H1 (cell line): ENCODE measurements at regions not wholly inside any gene's neighbourhood (a gene's known extent, or its start where the extent isn't known, plus 50 kb on each side); places are given as distances from the start of the nearest gene placed in this dataset.

Experiments used
- CTCF ChIA-PET: fragments of 300-600 bp; sonication (Branson Sonifier 250); formaldehyde crosslinking; loops from one replicate; lab custom pipeline; 2021; ENCODE audit not compliant: partially characterized antibody; lab: Charles Lee
- POLR2A ChIA-PET: fragments of 300-600 bp; sonication (Branson Sonifier 250); formaldehyde crosslinking; loops from one replicate; lab custom pipeline; 2021; ENCODE audit warnings: inconsistent platforms; ENCODE audit not compliant: partially characterized antibody; lab: Charles Lee
- DNase-seq, 2 experiments: peaks; one replicate each; pipeline versions ENCODE4 v3.0.0 to v3.0.0-alpha.2; 2010 to 2022; ENCODE audit warnings: low spot score in 2 of 2, low read depth in 1 of 2, mixed read lengths in 1 of 2
- FAIRE-seq: peaks from 2 replicates; lab custom pipeline; 2011; peaks lifted over from hg19 to GRCh38; lab: Jason Lieb, UNC
- H2AFZ ChIP-seq: 2 replicates; pipeline ENCODE4 v1.8.1; 2012; ENCODE audit warnings: low read length, inconsistent platforms
- H2AK5ac ChIP-seq: 2 replicates; pipeline ENCODE4 v1.6.1; 2013; ENCODE audit warnings: low read depth, low read length
- H2BK120ac ChIP-seq: replicated peaks from 2 replicates; pipeline ENCODE3; 2013; ENCODE audit warnings: low read depth, low read length, inconsistent platforms
- H2BK12ac ChIP-seq: 2 replicates; pipeline ENCODE4 v1.6.1; 2013; ENCODE audit warnings: low read depth, low read length
- H2BK15ac ChIP-seq: 2 replicates; pipeline ENCODE4 v1.6.1; 2013; ENCODE audit warnings: low read length
- H2BK20ac ChIP-seq: 2 replicates; pipeline ENCODE4 v1.6.1; 2013; ENCODE audit warnings: low read length
- H2BK5ac ChIP-seq: 2 replicates; pipeline ENCODE4 v1.6.1; 2013; ENCODE audit warnings: low read depth, low read length
- H3K14ac ChIP-seq: 2 replicates; pipeline ENCODE4 v1.6.1; 2013; ENCODE audit warnings: inconsistent platforms; ENCODE audit not compliant: insufficient read length
- H3K18ac ChIP-seq: 2 replicates; pipeline ENCODE4 v1.6.1; 2013; ENCODE audit warnings: low read length; ENCODE audit errors: extremely low read depth
- H3K23ac ChIP-seq: 2 replicates; pipeline ENCODE4 v1.6.1; 2013; ENCODE audit warnings: inconsistent platforms; ENCODE audit not compliant: insufficient read length
- H3K23me2 ChIP-seq: 2 replicates; pipeline ENCODE4 v1.6.1; 2013; ENCODE audit warnings: low read depth, low read length
- H3K27ac ChIP-seq: 2 replicates; pipeline ENCODE4 v1.6.1; 2011; ENCODE audit warnings: low read depth, low read length, inconsistent platforms
- H3K27me3 ChIP-seq, 4 experiments: replicated peaks in 1 of 4; 1 replicate in 1 of 4; 2 replicates in 3 of 4; pipeline versions ENCODE4 v1.6.1 to v1.8.1; 2011 to 2013; ENCODE audit warnings: low read length in 3 of 4, mild to moderate bottlenecking in 3 of 4, inconsistent platforms in 2 of 4, mixed read lengths in 2 of 4, moderate library complexity in 1 of 4; ENCODE audit not compliant: control insufficient read depth in 3 of 4, insufficient read depth in 3 of 4; ENCODE audit errors: extremely low read depth in 1 of 4
- H3K36me3 ChIP-seq, 4 experiments: 2 replicates each; pipeline versions ENCODE4 v1.6.1 to v1.8.1; 2011 to 2013; ENCODE audit warnings: mild to moderate bottlenecking in 4 of 4, low read length in 3 of 4, moderate library complexity in 2 of 4, control low read depth in 1 of 4, inconsistent platforms in 1 of 4; ENCODE audit not compliant: insufficient read depth in 4 of 4, control insufficient read depth in 2 of 4
- H3K4ac ChIP-seq: replicated peaks from 2 replicates; pipeline ENCODE3; 2013; ENCODE audit warnings: low read length, low read depth, mixed read lengths, inconsistent platforms; ENCODE audit not compliant: insufficient read length
- H3K4me1 ChIP-seq, 4 experiments: replicated peaks in 1 of 4; 1 replicate in 1 of 4; 2 replicates in 3 of 4; pipeline versions ENCODE4 v1.6.1 to v1.8.1; 2011 to 2013; ENCODE audit warnings: low read length in 3 of 4, inconsistent platforms in 2 of 4, mixed read lengths in 1 of 4; ENCODE audit not compliant: insufficient read depth in 4 of 4, control insufficient read depth in 3 of 4
- H3K4me2 ChIP-seq, 2 experiments: 2 replicates each; pipeline versions ENCODE4 v1.6.1 to v1.8.1; 2011 to 2013; ENCODE audit warnings: low read depth in 2 of 2, low read length in 2 of 2, control low read depth in 1 of 2, inconsistent platforms in 1 of 2, mild to moderate bottlenecking in 1 of 2; ENCODE audit not compliant: insufficient read depth in 1 of 2
- H3K4me3 ChIP-seq, 4 experiments: fragments of 200-600, 300-600 bp in 1 of 4; sonication (generic), shearing (Covaris generic), sonication (Bioruptor Twin) in 1 of 4; 2 replicates each; pipeline versions ENCODE4 v1.5.1 to v1.8.1; 2011 to 2016; ENCODE audit warnings: low read length in 4 of 4, low read depth in 3 of 4, control low read depth in 2 of 4, inconsistent platforms in 2 of 4, mild to moderate bottlenecking in 2 of 4, mixed read lengths in 1 of 4, moderate library complexity in 1 of 4; ENCODE audit not compliant: insufficient read depth in 2 of 4; ENCODE audit errors: extremely low read depth in 1 of 4
- H3K56ac ChIP-seq: replicated peaks from 2 replicates; pipeline ENCODE3; 2013; ENCODE audit warnings: low read depth, mild to moderate bottlenecking, mixed read lengths, low read length, inconsistent platforms; ENCODE audit not compliant: insufficient read length
- H3K79me1 ChIP-seq: 2 replicates; pipeline ENCODE4 v1.6.1; 2013; ENCODE audit warnings: low read depth, low read length, control low read depth
- H3K79me2 ChIP-seq, 2 experiments: 2 replicates each; pipeline versions ENCODE4 v1.6.1 to v1.8.1; 2012 to 2013; ENCODE audit warnings: low read length in 2 of 2, mild to moderate bottlenecking in 2 of 2, inconsistent platforms in 1 of 2; ENCODE audit not compliant: insufficient read depth in 2 of 2, control insufficient read depth in 1 of 2
- H3K9ac ChIP-seq, 4 experiments: replicated peaks in 1 of 4; 1 replicate in 1 of 4; 2 replicates in 3 of 4; pipeline versions ENCODE4 v1.6.1 to v1.8.1; 2011 to 2013; ENCODE audit warnings: low read depth in 3 of 4, low read length in 3 of 4, control low read depth in 2 of 4, mild to moderate bottlenecking in 2 of 4, moderate library complexity in 2 of 4, inconsistent platforms in 1 of 4; ENCODE audit errors: extremely low read depth in 1 of 4
- H3K9me3 ChIP-seq, 2 experiments: 2 replicates each; pipeline versions ENCODE4 v1.6.1 to v1.8.1; 2012 to 2013; ENCODE audit warnings: mild to moderate bottlenecking in 2 of 2, moderate library complexity in 2 of 2, control low read depth in 1 of 2, inconsistent platforms in 1 of 2, low read depth in 1 of 2, low read length in 1 of 2, mixed read lengths in 1 of 2; ENCODE audit not compliant: insufficient read depth in 2 of 2
- H4K20me1 ChIP-seq, 2 experiments: replicated peaks in 1 of 2; 2 replicates each; pipeline versions ENCODE3 to v1.8.1; 2011 to 2013; ENCODE audit warnings: inconsistent platforms in 2 of 2, low read length in 2 of 2, mild to moderate bottlenecking in 1 of 2; ENCODE audit not compliant: insufficient read depth in 2 of 2, control insufficient read depth in 1 of 2
- H4K5ac ChIP-seq: 2 replicates; pipeline ENCODE4 v1.6.1; 2013; ENCODE audit warnings: low read length, low read depth, mixed read lengths, inconsistent platforms; ENCODE audit not compliant: insufficient read length
- H4K8ac ChIP-seq: 2 replicates; pipeline ENCODE4 v1.8.0; 2013; ENCODE audit warnings: mild to moderate bottlenecking, moderate library complexity, low read length, inconsistent platforms; ENCODE audit not compliant: insufficient read depth; ENCODE audit errors: extremely low read depth
- H4K91ac ChIP-seq: replicated peaks from 2 replicates; pipeline ENCODE3; 2013; ENCODE audit warnings: low read length, mixed read lengths, inconsistent platforms; ENCODE audit not compliant: insufficient read length
- CHD2 ChIP-seq: IDR thresholded peaks from 2 replicates; pipeline ENCODE4 v1.6.1; 2012; ENCODE audit warnings: low read length, improper control_type of control experiment
- EGR1 ChIP-seq: IDR thresholded peaks from 2 replicates; pipeline ENCODE4 v1.6.1; 2011; ENCODE audit warnings: low read depth, low read length, borderline replicate concordance
- GTF2F1 ChIP-seq: IDR thresholded peaks from 2 replicates; pipeline ENCODE4 v1.6.1; 2012; ENCODE audit warnings: low read depth, low read length, improper control_type of control experiment, borderline replicate concordance
- NRF1 ChIP-seq: IDR thresholded peaks from 2 replicates; pipeline ENCODE4 v1.6.1; 2011; ENCODE audit warnings: mild to moderate bottlenecking, low read depth, low read length, improper control_type of control experiment
- POU5F1 ChIP-seq: IDR thresholded peaks from 2 replicates; pipeline ENCODE4 v1.6.1; 2011; ENCODE audit warnings: low read depth, mild to moderate bottlenecking, low read length, moderate library complexity
- ZNF274 ChIP-seq: IDR thresholded peaks from 2 replicates; pipeline ENCODE4 v1.7.0; 2012; ENCODE audit warnings: low read length, borderline replicate concordance; ENCODE audit errors: extremely low read depth
- WGBS, 2 experiments: shearing (Covaris generic) in 1 of 2; methylation state at CpG; one replicate each; pipeline versions ENCODE4 v1.1.6 to v1.1.7; 2013 to 2015; ENCODE audit warnings: low lambda C conversion rate in 2 of 2, mixed read lengths in 2 of 2, inconsistent platforms in 1 of 2, low coverage in 1 of 2, missing lambda C conversion rate in 1 of 2; ENCODE audit not compliant: insufficient replicate concordance in 2 of 2, insufficient coverage in 1 of 2, insufficient read length in 1 of 2; ENCODE audit errors: extremely low coverage in 1 of 2, missing lambda C conversion rate in 1 of 2; 5-methylcytosine and 5-hydroxymethylcytosine counted together

GRCh38 chr9:135211524-135211890 lies 124.0 kb downstream of the OLFM1 start:
- DNase-seq, result no peak
- ChIA-PET CTCF (interaction anchor here (0.6 to 1.1 kb wide), 3 partner anchors 19 to 290 kb away, joined by 3 to 4 read pairs (median 3); no protein-coding TSS in a partner anchor), POLR2A (no interaction called here)

More at GRCh38 chr9:135211524-135211890, 124.0 kb downstream of the OLFM1 start:
- peaks cover 0 to 3% (median 0%) of the 10 kb centered on the region in 4 experiments; a peak in 1 of 7 replicates for H3K4me1 ChIP-seq
- no peak overlapping the region for H4K91ac ChIP-seq
- no peak overlapping the region for H2BK120ac ChIP-seq
- 79% methylated on average over 3 of the region's 3 CpGs; no CpG with 5 or more reads in 1 of the 2 experiments for WGBS, 2 experiments
- H3K79me1 ChIP-seq, result no peaks in the 10 kb centered on the region
- H4K8ac ChIP-seq, result no peak overlapping the region
- H3K36me3 ChIP-seq, result no peaks in the 10 kb centered on the region
- H3K14ac ChIP-seq, result no peak overlapping the region
- H3K23ac ChIP-seq, result no peak overlapping the region
- no peak overlapping the region for H2AK5ac ChIP-seq
- peaks cover 15% of the 10 kb centered on the region in 2 experiments for H3K9me3 ChIP-seq
- no peak overlapping the region for H3K4ac ChIP-seq
- no peak overlapping the region for H3K4me3 ChIP-seq
- H4K5ac ChIP-seq, result no peak overlapping the region
- no peak overlapping the region for H2BK15ac ChIP-seq
- no peak overlapping the region for H2BK5ac ChIP-seq
- no peak overlapping the region for H3K56ac ChIP-seq
- TF ChIP-seq GTF2F1 (no peak), EGR1 (no peak), ZNF274 (no peak), NRF1 (no peak), POU5F1 (no peak), CHD2 (no peak)
- H3K23me2 ChIP-seq, result no peaks in the 10 kb centered on the region
- H3K27me3 ChIP-seq, result no peaks in the 10 kb centered on the region
- H2AFZ ChIP-seq, result no peak overlapping the region
- H4K20me1 ChIP-seq, result no peaks in the 10 kb centered on the region
- no peak for FAIRE-seq
- H3K27ac ChIP-seq, result no peak overlapping the region
- no peak overlapping the region for H3K18ac ChIP-seq
- no peak overlapping the region for H2BK12ac ChIP-seq
- no peaks in the 10 kb centered on the region for H3K79me2 ChIP-seq
- no peak overlapping the region for H3K4me2 ChIP-seq
- H3K9ac ChIP-seq, result no peak overlapping the region
- no peak overlapping the region for H2BK20ac ChIP-seq
